ENCODE measurements at regions not wholly inside any gene's neighbourhood (a gene's known extent, or its start where the extent isn't known, plus 50 kb on each side); places are given as distances from the start of the nearest gene placed in this dataset.
"Not testable (repeated sequence)": the region's sequence is repeated elsewhere in the genome, so short reads cannot be mapped to it uniquely, and the experiment has no call there.

GRCh38 chr5:51194671-51195070, 188.6 kb upstream of the ISL1 start:
- Mint-ChIP-seq H3K27me3 (no peaks in the 10 kb centered on the region), H3K9me3 (peaks cover 8% of the 10 kb centered on the region), H3K27ac (no peak overlapping the region), H3K4me1 (ENCODE audit: low read depth in 2 of 2) (no peaks in the 10 kb centered on the region), H3K36me3 (no peaks in the 10 kb centered on the region), H3K4me3 (no peak overlapping the region)
- DNase-seq (ENCODE audit: low spot score) (no peak), ATAC-seq (no peak)

- no peak for ATAC-seq
- Mint-ChIP-seq H3K9me3 (peaks cover 15% of the 10 kb centered on the region), H3K4me3 (no peak overlapping the region), H3K27me3 (no peaks in the 10 kb centered on the region), H3K4me1 (ENCODE audit: low read depth in 2 of 2) (no peaks in the 10 kb centered on the region), H3K36me3 (no peaks in the 10 kb centered on the region), H3K27ac (no peak overlapping the region)
- DNase-seq (ENCODE audit: low spot score): no peak
Measured at GRCh38 chr5:51201024-51201423, 182.2 kb upstream of the ISL1 start.

GRCh38 chr5:51201708-51202107, 181.5 kb upstream of the ISL1 start:
- DNase-seq (ENCODE audit: low spot score) (no peak), ATAC-seq (no peak)
- H3K9me3 Mint-ChIP-seq: peaks cover 15% of the 10 kb centered on the region
- no peaks in the 10 kb centered on the region for H3K36me3 Mint-ChIP-seq
- no peaks in the 10 kb centered on the region for H3K27me3 Mint-ChIP-seq
- H3K4me1 Mint-ChIP-seq (ENCODE audit: low read depth in 2 of 2): no peaks in the 10 kb centered on the region
- no peak overlapping the region for H3K27ac Mint-ChIP-seq
- no peak overlapping the region for H3K4me3 Mint-ChIP-seq

DNA sequence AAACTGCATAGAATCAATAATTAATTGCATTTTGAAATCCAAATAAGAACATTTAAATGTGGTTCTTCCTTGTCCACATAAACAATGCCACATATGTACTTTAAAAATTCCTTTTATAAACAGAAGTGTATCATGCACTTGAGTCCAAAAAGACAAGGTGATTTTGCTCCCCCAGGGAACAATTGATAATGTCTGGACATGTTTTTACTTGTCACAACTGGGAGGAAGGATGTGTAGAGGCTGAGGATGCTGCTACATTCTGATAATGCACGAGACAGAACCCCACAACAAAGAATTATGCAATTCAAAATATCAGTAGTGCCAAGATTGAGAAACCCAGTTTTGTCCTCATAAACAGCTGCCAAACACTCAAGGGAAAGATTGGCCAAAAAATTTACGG, 181.1 kb upstream of the ISL1 start:
- Mint-ChIP-seq H3K4me1 (ENCODE audit: low read depth in 2 of 2) (no peaks in the 10 kb centered on the region), H3K27ac (no peak overlapping the region), H3K36me3 (no peaks in the 10 kb centered on the region), H3K4me3 (no peak overlapping the region), H3K27me3 (no peaks in the 10 kb centered on the region), H3K9me3 (peaks cover 15% of the 10 kb centered on the region)
- ATAC-seq: no peak
- no peak for DNase-seq (ENCODE audit: low spot score)

GRCh38 chr5:51203598-51203997, 179.7 kb upstream of the ISL1 start:
- DNase-seq (ENCODE audit: low spot score) (no peak), ATAC-seq (no peak)
- Mint-ChIP-seq H3K27me3 (no peaks in the 10 kb centered on the region), H3K27ac (no peak overlapping the region), H3K4me1 (ENCODE audit: low read depth in 2 of 2) (no peaks in the 10 kb centered on the region), H3K36me3 (no peaks in the 10 kb centered on the region), H3K4me3 (no peak overlapping the region), H3K9me3 (peaks cover 10% of the 10 kb centered on the region)

- no peaks in the 10 kb centered on the region for H3K36me3 Mint-ChIP-seq
Measured at GRCh38 chr5:51208296-51208695, 175.0 kb upstream of the ISL1 start.

DNA sequence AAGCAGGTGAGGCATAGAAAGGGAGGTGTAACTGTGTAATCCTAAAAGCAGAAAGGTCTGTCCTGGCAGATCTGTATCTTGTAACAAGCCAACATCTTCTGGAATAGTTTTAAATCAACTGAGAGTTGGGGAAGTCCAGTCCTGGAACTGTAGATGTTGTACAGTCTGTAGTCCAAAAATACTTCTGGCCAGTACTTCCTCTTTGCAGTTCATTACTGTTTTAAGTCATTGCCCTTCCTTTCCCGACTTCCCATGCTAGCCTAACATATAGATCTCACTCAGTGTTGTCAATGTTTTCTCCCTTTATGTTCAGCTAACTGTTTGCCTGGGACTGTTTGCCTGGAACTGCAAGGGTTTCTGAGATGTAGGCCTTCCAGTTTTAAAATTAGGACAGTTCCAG, 168.5 kb upstream of the ISL1 start:
- H3K9me3 Mint-ChIP-seq: peaks cover 7% of the 10 kb centered on the region
- no peaks in the 10 kb centered on the region for H3K4me1 Mint-ChIP-seq (ENCODE audit: low read depth in 2 of 2)
- no peak overlapping the region for H3K4me3 Mint-ChIP-seq
- H3K36me3 Mint-ChIP-seq: no peaks in the 10 kb centered on the region
- no peak overlapping the region for H3K27ac Mint-ChIP-seq
- no peaks in the 10 kb centered on the region for H3K27me3 Mint-ChIP-seq
- ATAC-seq: no peak
- DNase-seq (ENCODE audit: low spot score): no peak

More at GRCh38 chr5:51208296-51208695, 175.0 kb upstream of the ISL1 start:
- peaks cover 5% of the 10 kb centered on the region for H3K9me3 Mint-ChIP-seq
- ATAC-seq (no peak), DNase-seq (ENCODE audit: low spot score) (no peak)
- H3K27ac Mint-ChIP-seq: no peak overlapping the region
- no peaks in the 10 kb centered on the region for H3K27me3 Mint-ChIP-seq
- no peaks in the 10 kb centered on the region for H3K4me1 Mint-ChIP-seq (ENCODE audit: low read depth in 2 of 2)
- H3K4me3 Mint-ChIP-seq: no peak overlapping the region

DNA sequence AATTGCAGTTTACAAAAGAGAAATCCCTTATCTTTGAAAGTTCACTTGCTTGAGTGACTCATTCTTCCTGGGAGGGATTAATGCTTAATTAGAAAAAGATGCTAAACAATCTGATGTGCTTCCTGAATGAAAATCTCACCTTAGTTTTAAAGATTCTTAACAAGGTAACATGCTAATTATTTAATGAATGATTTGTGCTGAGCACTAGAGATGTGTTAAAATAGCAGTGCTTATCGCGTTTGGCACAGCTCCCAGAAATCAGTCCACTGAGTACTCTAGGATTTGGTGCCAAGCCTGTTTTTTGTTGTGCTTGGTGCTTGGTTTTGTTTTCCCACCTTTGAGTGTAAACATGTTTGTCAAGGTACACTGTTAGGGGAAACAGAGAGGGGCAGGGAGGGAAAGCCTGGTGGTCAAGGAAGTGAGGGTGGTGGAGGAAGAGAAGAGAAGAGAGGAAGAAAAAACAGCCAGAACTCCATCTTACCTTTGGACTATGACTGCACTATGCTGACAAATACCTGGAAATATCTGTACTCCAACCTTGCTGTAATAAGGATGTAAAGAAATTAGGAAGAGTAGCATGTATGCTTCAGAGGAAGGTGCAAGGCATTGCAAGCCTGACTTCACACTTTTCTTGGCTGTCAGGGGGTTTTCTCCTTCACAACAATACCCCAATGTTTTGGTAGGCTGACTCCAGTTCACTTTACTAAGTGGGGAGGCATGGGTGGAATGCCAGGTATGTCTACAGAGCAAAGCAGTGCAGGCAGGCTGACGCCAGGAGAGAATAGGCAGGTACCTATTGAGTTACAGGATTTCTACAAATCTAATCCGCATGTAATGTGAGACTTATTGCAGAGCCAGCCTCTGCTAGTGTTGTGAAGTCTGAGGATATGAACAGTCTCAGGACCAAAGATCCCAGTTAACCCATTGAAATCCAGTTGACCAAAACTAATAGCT, 157.2 kb upstream of the ISL1 start:
- Mint-ChIP-seq H3K27me3 (no peaks in the 10 kb centered on the region), H3K4me3 (no peak overlapping the region), H3K4me1 (ENCODE audit: low read depth in 2 of 2) (no peaks in the 10 kb centered on the region), H3K27ac (no peak overlapping the region), H3K36me3 (peaks cover 6% of the 10 kb centered on the region), H3K9me3 (peaks cover 17% of the 10 kb centered on the region)
- no peak for ATAC-seq
- no peak for DNase-seq (ENCODE audit: low spot score)

- no peak for DNase-seq (ENCODE audit: low spot score)
- Mint-ChIP-seq H3K9me3 (peaks cover 16% of the 10 kb centered on the region), H3K4me3 (no peak overlapping the region), H3K27me3 (no peaks in the 10 kb centered on the region), H3K4me1 (ENCODE audit: low read depth in 2 of 2) (no peaks in the 10 kb centered on the region), H3K27ac (no peak overlapping the region), H3K36me3 (peaks cover 6% of the 10 kb centered on the region)
- no peak for ATAC-seq
Measured at GRCh38 chr5:51227963-51228470, 155.2 kb upstream of the ISL1 start.

- ATAC-seq (no peak), DNase-seq (ENCODE audit: low spot score) (no peak)
- Mint-ChIP-seq H3K4me3 (no peak overlapping the region), H3K27me3 (no peaks in the 10 kb centered on the region), H3K9me3 (peaks cover 18% of the 10 kb centered on the region), H3K36me3 (peaks cover 6% of the 10 kb centered on the region), H3K27ac (no peak overlapping the region), H3K4me1 (ENCODE audit: low read depth in 2 of 2) (no peaks in the 10 kb centered on the region)
Measured at GRCh38 chr5:51230336-51230735, 152.9 kb upstream of the ISL1 start.

GRCh38 chr5:51242456-51242855, 140.8 kb upstream of the ISL1 start:
- Mint-ChIP-seq H3K27ac (no peak overlapping the region), H3K27me3 (no peaks in the 10 kb centered on the region), H3K9me3 (peaks cover 6% of the 10 kb centered on the region), H3K4me3 (no peak overlapping the region), H3K4me1 (ENCODE audit: low read depth in 2 of 2) (no peaks in the 10 kb centered on the region), H3K36me3 (no peaks in the 10 kb centered on the region)
- ATAC-seq (no peak), DNase-seq (ENCODE audit: low spot score) (no peak)

DNA sequence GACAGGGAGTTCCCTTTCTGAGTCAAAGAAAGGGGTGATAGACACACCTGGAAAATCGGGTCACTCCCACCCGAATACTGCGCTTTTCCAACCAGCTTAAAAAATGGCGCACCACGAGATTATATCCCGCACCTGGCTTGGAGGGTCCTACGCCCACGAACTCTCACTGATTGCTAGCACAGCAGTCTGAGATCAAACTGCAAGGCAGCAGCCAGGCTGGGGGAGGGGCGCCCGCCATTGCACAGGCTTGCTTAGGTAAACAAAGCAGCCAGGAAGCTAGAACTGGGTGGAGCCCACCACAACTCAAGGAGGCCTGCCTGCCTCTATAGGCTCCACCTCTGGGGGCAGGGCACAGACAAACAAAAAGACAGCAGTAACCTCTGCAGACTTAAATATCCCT, 132.3 kb upstream of the ISL1 start:
- H3K27me3 Mint-ChIP-seq; H3K9me3 Mint-ChIP-seq; H3K36me3 Mint-ChIP-seq; ATAC-seq; DNase-seq (ENCODE audit: low spot score); H3K27ac Mint-ChIP-seq; H3K4me1 Mint-ChIP-seq (ENCODE audit: low read depth in 2 of 2); H3K4me3 Mint-ChIP-seq: not testable (repeated sequence)

DNA sequence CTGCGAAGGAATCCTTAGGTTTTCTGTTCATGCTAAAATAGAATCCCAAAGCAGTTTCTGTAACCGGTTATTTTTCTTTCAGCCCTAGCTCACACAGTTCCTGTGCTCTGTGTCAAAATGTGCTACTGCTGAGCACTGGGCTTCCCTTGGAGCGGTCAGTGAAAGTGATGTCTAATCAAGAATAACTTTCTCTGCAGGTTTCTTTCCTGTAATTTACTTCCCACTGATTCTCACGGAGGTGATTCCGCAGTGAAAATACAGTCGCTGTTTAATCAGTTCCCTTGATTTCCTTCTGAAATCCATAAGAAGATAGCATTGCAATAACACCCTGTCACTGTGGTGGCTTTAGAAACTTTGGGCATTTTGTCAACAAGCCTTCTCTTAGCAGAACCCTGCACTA, 112.0 kb upstream of the ISL1 start:
- Mint-ChIP-seq H3K4me1 (ENCODE audit: low read depth in 2 of 2) (no peaks in the 10 kb centered on the region), H3K4me3 (no peak overlapping the region), H3K27me3 (no peaks in the 10 kb centered on the region), H3K27ac (no peak overlapping the region), H3K36me3 (no peaks in the 10 kb centered on the region), H3K9me3 (peaks cover 19% of the 10 kb centered on the region)
- ATAC-seq (no peak), DNase-seq (ENCODE audit: low spot score) (no peak)

DNA sequence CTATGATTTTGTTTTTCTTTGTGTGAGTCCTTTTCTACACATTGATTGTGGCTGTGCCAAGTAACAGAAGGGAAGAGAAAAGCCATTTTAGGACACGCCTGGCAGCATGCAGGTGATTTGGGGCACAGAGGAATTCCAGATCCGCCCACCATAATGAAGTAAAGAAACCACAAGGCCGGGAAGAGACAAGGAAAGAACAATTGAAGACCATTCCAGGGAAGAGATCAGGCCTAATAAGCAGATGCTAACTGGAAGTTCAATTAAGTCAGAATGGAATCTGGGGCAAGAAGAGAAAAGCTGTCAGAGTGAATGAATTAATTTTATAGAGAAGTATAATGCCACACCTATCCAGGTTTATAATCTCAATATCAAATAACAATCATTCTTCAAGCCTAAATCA, 110.2 kb upstream of the ISL1 start:
- H3K4me1 Mint-ChIP-seq (ENCODE audit: low read depth in 2 of 2): no peaks in the 10 kb centered on the region
- no peaks in the 10 kb centered on the region for H3K36me3 Mint-ChIP-seq
- no peaks in the 10 kb centered on the region for H3K27me3 Mint-ChIP-seq

More for the DNA sequence above, 110.2 kb upstream of the ISL1 start:
- no peak for ATAC-seq
- peaks cover 14% of the 10 kb centered on the region for H3K9me3 Mint-ChIP-seq
- H3K4me3 Mint-ChIP-seq: no peak overlapping the region
- H3K27ac Mint-ChIP-seq: no peak overlapping the region
- no peak for DNase-seq (ENCODE audit: low spot score)

Data from natural killer cell treated with Interleukin-12 subunit alpha and Interleukin-12 subunit beta and Interleukin-15 and Interleukin-18, amount 100 ng/mL, for 72 hours (primary cell).